ENCODE measurements at regions not wholly inside any gene's neighbourhood (a gene's known extent, or its start where the extent isn't known, plus 50 kb on each side); places are given as distances from the start of the nearest gene placed in this dataset.

DNA sequence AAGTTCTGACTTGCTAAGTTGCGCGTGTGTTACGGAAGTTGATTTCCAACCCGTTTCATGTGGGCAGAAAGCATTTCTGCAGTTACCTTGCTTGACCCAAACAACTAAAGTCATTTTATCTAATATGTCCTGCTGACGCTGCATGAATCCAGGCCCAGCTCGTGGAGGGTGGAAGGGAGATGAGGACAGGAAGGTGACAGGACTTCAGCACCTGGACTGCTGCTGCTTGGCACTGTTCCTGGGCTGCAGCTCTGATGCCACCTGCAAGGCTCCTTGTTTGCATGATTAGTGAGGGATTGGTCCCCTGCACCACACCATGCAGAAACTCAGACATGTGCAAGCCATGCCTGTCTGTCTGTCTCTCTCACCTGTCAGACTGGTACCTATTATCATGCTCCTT, 198.4 kb downstream of the PRDM2 start:
- no peaks in the 10 kb centered on the region for H3K36me3 ChIP-seq (ENCODE audit: control insufficient read depth, insufficient read depth, low read length)
- peaks cover 6% of the 10 kb centered on the region for H3K27me3 ChIP-seq (replicated peaks; ENCODE audit: control insufficient read depth, insufficient read depth, low read length, poor library complexity, severe bottlenecking)
- H3K9me3 ChIP-seq (ENCODE audit: control insufficient read depth, low read length), result no peaks in the 10 kb centered on the region
- no peak overlapping the region for H3K4me3 ChIP-seq (ENCODE audit: insufficient read depth, low read depth, low read length, poor library complexity, severe bottlenecking)
- no peaks in the 10 kb centered on the region for H3K4me1 ChIP-seq (ENCODE audit: control insufficient read depth, insufficient read depth, low read length, poor library complexity, severe bottlenecking)
- no peak overlapping the region for H3K27ac ChIP-seq (ENCODE audit: insufficient read depth, low read length, poor library complexity, severe bottlenecking)
- DNase-seq, result no peak

DNA sequence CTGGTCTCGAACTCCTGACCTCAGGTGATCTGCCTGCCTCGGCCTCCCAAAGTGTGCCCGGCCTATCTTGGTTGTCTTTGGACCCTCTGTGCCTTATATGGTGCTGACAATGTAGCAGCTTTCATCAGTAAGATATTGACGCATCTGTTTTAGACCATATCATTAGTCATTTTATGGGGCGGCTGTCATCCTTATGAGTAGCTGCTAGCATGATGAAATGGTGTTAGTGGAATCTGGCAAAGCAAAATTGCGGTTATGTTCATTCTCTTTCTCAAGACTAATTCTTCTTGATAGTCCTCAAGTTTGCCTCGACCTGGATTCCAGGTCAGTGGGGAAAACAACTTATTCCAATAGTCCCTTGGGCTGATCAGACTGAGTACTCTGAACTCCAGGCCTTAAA, 199.9 kb downstream of the PRDM2 start:
- no peaks in the 10 kb centered on the region for H3K27me3 ChIP-seq (replicated peaks; ENCODE audit: control insufficient read depth, insufficient read depth, low read length, poor library complexity, severe bottlenecking)

DNA sequence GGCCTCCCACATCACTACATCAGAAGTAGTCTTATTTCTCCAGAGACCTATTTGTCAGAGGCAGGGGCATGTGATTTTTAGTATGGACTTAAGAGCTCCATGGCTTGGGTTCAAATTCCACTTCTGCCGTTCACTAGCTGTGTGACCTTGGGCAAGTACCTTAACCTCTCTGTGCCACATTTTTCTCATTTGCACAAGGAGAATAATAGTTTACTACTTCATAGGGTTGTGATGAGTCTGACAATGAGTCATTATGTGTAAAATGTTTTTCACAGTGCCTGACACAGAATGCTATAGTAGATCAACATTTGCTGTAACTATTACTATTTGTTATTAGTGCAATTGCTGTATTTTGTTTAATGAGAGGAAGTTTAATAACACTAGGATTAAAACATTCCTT, 200.6 kb downstream of the PRDM2 start:
- no peaks in the 10 kb centered on the region for H3K27me3 ChIP-seq (replicated peaks; ENCODE audit: control insufficient read depth, insufficient read depth, low read length, poor library complexity, severe bottlenecking)
- no peak overlapping the region for H3K27ac ChIP-seq (ENCODE audit: insufficient read depth, low read length, poor library complexity, severe bottlenecking)
- no peaks in the 10 kb centered on the region for H3K4me1 ChIP-seq (ENCODE audit: control insufficient read depth, insufficient read depth, low read length, poor library complexity, severe bottlenecking)
- no peak for DNase-seq
- H3K36me3 ChIP-seq (ENCODE audit: control insufficient read depth, insufficient read depth, low read length), result no peaks in the 10 kb centered on the region
- H3K9me3 ChIP-seq (ENCODE audit: control insufficient read depth, low read length), result no peaks in the 10 kb centered on the region
- H3K4me3 ChIP-seq (ENCODE audit: insufficient read depth, low read depth, low read length, poor library complexity, severe bottlenecking), result no peak overlapping the region

More for the DNA sequence above, 199.9 kb downstream of the PRDM2 start:
- Histone ChIP-seq H3K36me3 (ENCODE audit: control insufficient read depth, insufficient read depth, low read length) (no peaks in the 10 kb centered on the region), H3K4me1 (ENCODE audit: control insufficient read depth, insufficient read depth, low read length, poor library complexity, severe bottlenecking) (no peaks in the 10 kb centered on the region), H3K9me3 (ENCODE audit: control insufficient read depth, low read length) (no peaks in the 10 kb centered on the region), H3K27ac (ENCODE audit: insufficient read depth, low read length, poor library complexity, severe bottlenecking) (no peak overlapping the region), H3K4me3 (ENCODE audit: insufficient read depth, low read depth, low read length, poor library complexity, severe bottlenecking) (no peak overlapping the region)
- no peak for DNase-seq

DNA sequence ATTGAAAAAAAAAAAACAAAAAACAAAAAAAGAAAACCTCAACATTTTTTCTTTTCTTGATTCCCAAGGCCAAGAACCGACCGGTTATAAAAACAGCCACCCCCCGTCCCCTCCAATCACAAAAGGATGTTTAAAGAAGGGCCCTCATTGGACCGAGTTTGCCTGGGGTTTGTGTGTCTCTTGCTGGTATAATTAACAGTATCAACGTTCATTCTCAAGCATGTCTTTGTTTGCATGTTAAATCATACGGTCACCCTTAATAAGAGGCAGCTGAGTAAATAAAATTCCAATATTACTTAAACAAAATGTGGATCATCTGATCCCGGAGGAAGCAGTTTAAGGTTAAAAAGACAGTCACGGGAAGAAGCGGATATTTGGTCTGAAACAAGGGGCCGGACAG, 201.1 kb downstream of the PRDM2 start:
- no peaks in the 10 kb centered on the region for H3K27me3 ChIP-seq (replicated peaks; ENCODE audit: control insufficient read depth, insufficient read depth, low read length, poor library complexity, severe bottlenecking)
- no peaks in the 10 kb centered on the region for H3K4me1 ChIP-seq (ENCODE audit: control insufficient read depth, insufficient read depth, low read length, poor library complexity, severe bottlenecking)
- no peak overlapping the region for H3K27ac ChIP-seq (ENCODE audit: insufficient read depth, low read length, poor library complexity, severe bottlenecking)
- no peaks in the 10 kb centered on the region for H3K9me3 ChIP-seq (ENCODE audit: control insufficient read depth, low read length)
- no peaks in the 10 kb centered on the region for H3K36me3 ChIP-seq (ENCODE audit: control insufficient read depth, insufficient read depth, low read length)
- H3K4me3 ChIP-seq (ENCODE audit: insufficient read depth, low read depth, low read length, poor library complexity, severe bottlenecking), result no peak overlapping the region
- no peak for DNase-seq

DNA sequence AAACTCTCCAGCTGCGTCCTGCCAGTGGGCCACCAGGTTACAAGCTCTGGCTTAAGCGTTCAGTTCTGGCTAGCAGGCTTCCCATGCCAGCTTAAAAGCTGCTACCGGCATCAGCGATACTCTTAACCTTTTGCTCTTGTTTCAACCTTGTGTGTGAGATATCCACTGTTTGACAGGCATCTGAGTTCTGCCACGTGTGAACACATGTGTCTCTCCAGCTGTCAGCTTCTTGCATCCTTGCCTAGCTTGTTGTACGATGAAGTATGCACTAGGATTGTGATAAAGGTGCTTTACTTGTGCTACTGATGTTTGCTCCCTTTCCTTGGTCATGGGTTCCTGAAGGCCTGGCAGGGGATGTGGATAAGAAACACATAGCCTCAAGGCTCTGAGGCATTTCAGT, 201.6 kb downstream of the PRDM2 start:
- no peaks in the 10 kb centered on the region for H3K9me3 ChIP-seq (ENCODE audit: control insufficient read depth, low read length)
- H3K4me3 ChIP-seq (ENCODE audit: insufficient read depth, low read depth, low read length, poor library complexity, severe bottlenecking), result no peak overlapping the region
- no peaks in the 10 kb centered on the region for H3K27me3 ChIP-seq (replicated peaks; ENCODE audit: control insufficient read depth, insufficient read depth, low read length, poor library complexity, severe bottlenecking)
- no peak for DNase-seq
- no peak overlapping the region for H3K27ac ChIP-seq (ENCODE audit: insufficient read depth, low read length, poor library complexity, severe bottlenecking)
- no peaks in the 10 kb centered on the region for H3K4me1 ChIP-seq (ENCODE audit: control insufficient read depth, insufficient read depth, low read length, poor library complexity, severe bottlenecking)
- no peaks in the 10 kb centered on the region for H3K36me3 ChIP-seq (ENCODE audit: control insufficient read depth, insufficient read depth, low read length)

DNA sequence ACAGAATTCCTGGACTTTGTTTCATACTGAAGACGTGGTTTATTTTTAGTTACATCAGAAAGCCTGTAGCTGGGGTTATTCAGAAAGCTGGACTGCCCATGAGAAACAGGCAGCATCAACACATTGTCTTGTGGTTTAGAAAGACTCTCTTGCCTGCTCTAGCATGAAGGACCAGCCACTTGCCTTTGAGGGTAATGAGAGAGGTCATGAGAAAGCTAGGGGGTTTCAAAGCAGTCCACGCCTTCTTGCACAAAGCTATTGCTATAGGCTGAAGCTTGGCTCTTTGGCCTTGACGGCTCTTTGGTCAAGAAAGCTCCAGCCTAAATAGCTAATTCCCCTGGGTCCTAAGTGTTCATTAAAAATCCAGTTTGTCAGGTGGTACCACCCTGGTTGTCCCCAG, 208.1 kb downstream of the PRDM2 start:
- no peak for DNase-seq
- Histone ChIP-seq H3K36me3 (ENCODE audit: control insufficient read depth, insufficient read depth, low read length) (no peaks in the 10 kb centered on the region), H3K9me3 (ENCODE audit: control insufficient read depth, low read length) (no peaks in the 10 kb centered on the region), H3K27me3 (replicated peaks; ENCODE audit: control insufficient read depth, insufficient read depth, low read length, poor library complexity, severe bottlenecking) (no peaks in the 10 kb centered on the region), H3K27ac (ENCODE audit: insufficient read depth, low read length, poor library complexity, severe bottlenecking) (no peak overlapping the region), H3K4me3 (ENCODE audit: insufficient read depth, low read depth, low read length, poor library complexity, severe bottlenecking) (no peak overlapping the region), H3K4me1 (ENCODE audit: control insufficient read depth, insufficient read depth, low read length, poor library complexity, severe bottlenecking) (no peaks in the 10 kb centered on the region)

DNA sequence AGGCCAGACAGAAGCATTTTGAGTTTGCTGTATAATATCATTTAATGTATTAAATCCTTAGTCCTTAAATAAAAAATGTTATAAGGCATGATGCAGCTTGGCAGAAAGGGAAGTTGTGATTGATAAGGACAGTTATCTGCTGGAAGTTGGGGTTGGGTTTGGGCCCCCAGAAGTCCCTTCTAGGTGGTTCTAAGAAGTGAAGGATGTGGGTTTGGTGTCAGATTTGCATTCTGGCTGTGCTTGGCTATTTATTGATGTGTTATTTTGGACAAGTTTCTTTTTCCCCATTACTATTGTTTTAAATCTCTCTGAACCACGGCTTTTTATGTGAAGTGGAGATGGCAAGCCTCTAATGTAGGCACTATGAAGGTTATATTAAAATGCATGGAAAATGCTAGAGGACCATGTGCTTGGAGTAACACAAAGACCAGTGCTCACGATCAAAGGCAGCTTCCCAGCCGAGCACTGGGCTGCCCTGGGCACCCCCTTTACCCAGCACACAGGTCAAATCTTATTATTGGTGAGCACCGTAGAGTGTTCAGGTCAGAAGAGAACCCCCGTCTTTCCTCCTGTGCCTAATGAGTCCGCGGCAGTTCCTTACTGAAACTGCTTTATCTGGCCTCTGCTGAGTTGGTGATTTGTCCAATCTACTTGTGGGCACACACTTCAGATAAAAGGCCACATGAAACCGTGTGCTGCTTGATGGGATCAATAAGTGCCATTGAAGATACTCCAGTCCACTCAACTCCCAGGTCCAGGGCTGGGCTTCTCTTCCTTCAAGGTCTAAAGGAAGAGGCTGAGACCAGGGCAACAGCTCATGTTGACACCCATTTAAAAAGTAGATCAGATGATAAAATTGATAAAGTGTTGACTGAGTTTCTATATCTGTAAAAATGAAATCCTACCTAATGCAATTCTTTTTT, 212.0 kb downstream of the PRDM2 start:
- Histone ChIP-seq H3K27ac (ENCODE audit: insufficient read depth, low read length, poor library complexity, severe bottlenecking) (no peak overlapping the region), H3K27me3 (replicated peaks; ENCODE audit: control insufficient read depth, insufficient read depth, low read length, poor library complexity, severe bottlenecking) (no peaks in the 10 kb centered on the region), H3K36me3 (ENCODE audit: control insufficient read depth, insufficient read depth, low read length) (no peaks in the 10 kb centered on the region), H3K9me3 (ENCODE audit: control insufficient read depth, low read length) (no peaks in the 10 kb centered on the region), H3K4me3 (ENCODE audit: insufficient read depth, low read depth, low read length, poor library complexity, severe bottlenecking) (no peak overlapping the region), H3K4me1 (ENCODE audit: control insufficient read depth, insufficient read depth, low read length, poor library complexity, severe bottlenecking) (no peaks in the 10 kb centered on the region)
- DNase-seq, result no peak

DNA sequence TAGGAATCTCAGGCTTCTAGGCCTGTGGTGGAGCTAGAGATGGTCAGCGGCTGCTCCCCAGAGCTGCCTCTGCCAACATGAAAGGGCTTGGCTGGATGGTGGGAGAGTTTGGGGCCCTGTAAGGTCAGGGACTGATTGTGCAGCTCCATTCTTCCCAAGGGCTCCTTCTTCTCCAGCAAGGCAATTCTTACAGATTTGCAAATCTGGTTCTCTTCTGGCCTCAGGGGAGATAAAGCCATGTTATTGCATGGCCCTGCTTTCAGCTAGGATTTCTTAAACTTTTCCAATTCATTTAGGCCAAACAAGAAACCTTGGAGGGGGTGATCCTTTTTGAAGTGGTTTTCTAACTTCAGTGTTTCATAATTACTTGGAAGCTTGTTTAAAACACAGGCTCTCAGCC, 213.4 kb downstream of the PRDM2 start:
- Histone ChIP-seq H3K4me1 (ENCODE audit: control insufficient read depth, insufficient read depth, low read length, poor library complexity, severe bottlenecking) (no peaks in the 10 kb centered on the region), H3K36me3 (ENCODE audit: control insufficient read depth, insufficient read depth, low read length) (no peaks in the 10 kb centered on the region), H3K27me3 (replicated peaks; ENCODE audit: control insufficient read depth, insufficient read depth, low read length, poor library complexity, severe bottlenecking) (no peaks in the 10 kb centered on the region), H3K27ac (ENCODE audit: insufficient read depth, low read length, poor library complexity, severe bottlenecking) (no peak overlapping the region), H3K4me3 (ENCODE audit: insufficient read depth, low read depth, low read length, poor library complexity, severe bottlenecking) (no peak overlapping the region), H3K9me3 (ENCODE audit: control insufficient read depth, low read length) (no peaks in the 10 kb centered on the region)
- DNase-seq, result no peak

DNA sequence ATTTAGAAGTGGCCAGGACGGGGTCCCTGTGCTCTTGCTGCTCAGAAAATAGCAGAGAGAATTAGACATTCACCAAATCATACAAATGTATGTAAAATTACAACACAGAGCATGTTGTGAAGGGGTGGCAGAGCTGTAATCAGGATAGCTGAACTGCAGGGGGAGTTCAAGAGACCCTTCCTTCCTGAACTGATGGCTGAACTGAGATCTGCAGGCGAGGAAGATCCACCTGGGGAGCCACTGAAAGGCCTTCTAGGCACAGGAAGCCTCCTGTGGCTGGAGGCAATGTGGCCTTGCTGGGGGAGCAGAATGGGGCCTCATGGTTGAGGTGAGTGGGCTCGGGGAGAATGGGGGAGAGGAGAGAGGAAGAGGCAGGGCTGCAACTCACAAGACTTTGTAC, 216.5 kb downstream of the PRDM2 start:
- no peaks in the 10 kb centered on the region for H3K9me3 ChIP-seq (ENCODE audit: control insufficient read depth, low read length)
- no peak for DNase-seq
- no peaks in the 10 kb centered on the region for H3K4me1 ChIP-seq (ENCODE audit: control insufficient read depth, insufficient read depth, low read length, poor library complexity, severe bottlenecking)
- H3K27ac ChIP-seq (ENCODE audit: insufficient read depth, low read length, poor library complexity, severe bottlenecking), result no peak overlapping the region
- H3K4me3 ChIP-seq (ENCODE audit: insufficient read depth, low read depth, low read length, poor library complexity, severe bottlenecking), result no peak overlapping the region
- H3K36me3 ChIP-seq (ENCODE audit: control insufficient read depth, insufficient read depth, low read length), result no peaks in the 10 kb centered on the region
- no peaks in the 10 kb centered on the region for H3K27me3 ChIP-seq (replicated peaks; ENCODE audit: control insufficient read depth, insufficient read depth, low read length, poor library complexity, severe bottlenecking)

DNA sequence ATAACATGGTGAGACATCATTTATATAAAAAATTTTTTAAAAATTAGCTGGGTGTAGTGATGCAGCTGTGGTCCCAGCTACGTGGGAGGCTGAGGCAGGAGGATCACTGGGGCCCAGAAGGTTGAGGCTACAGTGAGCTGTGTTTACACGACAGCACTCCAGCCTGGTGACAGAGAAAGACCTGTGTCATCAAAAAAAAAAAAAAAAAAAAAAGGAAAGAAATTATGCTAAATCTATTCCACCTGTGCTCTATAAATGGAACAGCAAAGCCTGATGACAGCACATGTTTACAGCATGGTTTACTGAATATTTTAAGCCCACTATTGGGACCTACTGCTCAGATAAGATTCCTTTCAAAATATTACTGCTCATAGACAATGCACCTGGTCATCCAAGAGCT, 217.6 kb downstream of the PRDM2 start:
- H3K4me3 ChIP-seq (ENCODE audit: insufficient read depth, low read depth, low read length, poor library complexity, severe bottlenecking), result no peak overlapping the region
- H3K36me3 ChIP-seq (ENCODE audit: control insufficient read depth, insufficient read depth, low read length), result no peaks in the 10 kb centered on the region
- H3K4me1 ChIP-seq (ENCODE audit: control insufficient read depth, insufficient read depth, low read length, poor library complexity, severe bottlenecking), result no peaks in the 10 kb centered on the region
- no peak for DNase-seq
- no peaks in the 10 kb centered on the region for H3K27me3 ChIP-seq (replicated peaks; ENCODE audit: control insufficient read depth, insufficient read depth, low read length, poor library complexity, severe bottlenecking)
- H3K27ac ChIP-seq (ENCODE audit: insufficient read depth, low read length, poor library complexity, severe bottlenecking), result no peak overlapping the region
- no peaks in the 10 kb centered on the region for H3K9me3 ChIP-seq (ENCODE audit: control insufficient read depth, low read length)
